ENCODE measurements at regions not wholly inside any gene's neighbourhood (a gene's known extent, or its start where the extent isn't known, plus 50 kb on each side); places are given as distances from the start of the nearest gene placed in this dataset.

GRCh38 chr11:131206671-131207070 lies 163.7 kb upstream of the NTM start:
- H3K27ac ChIP-seq (ENCODE audit: extremely low read depth, low read depth, low read length): no peak overlapping the region
- H3K9ac ChIP-seq (ENCODE audit: insufficient read depth in 1 of 2, low read depth in 2 of 2, low read length in 2 of 2): no peak overlapping the region
- WGBS (ENCODE audit: insufficient coverage, low coverage, missing lambda C conversion rate): 0% methylated on average over 3 of the region's 3 CpGs
- in situ Hi-C loops (cut with MboI): no loop called here
- no TSS peak for BruUV-seq (replicated peaks)
- H3K79me2 ChIP-seq (ENCODE audit: control insufficient read depth, insufficient read depth, low read length): no peaks in the 10 kb centered on the region
- no peaks in the 10 kb centered on the region for H3K4me1 ChIP-seq (replicated peaks in 1 of 2; ENCODE audit: control insufficient read depth in 2 of 2, insufficient read depth in 2 of 2, low read length in 2 of 2)
- ATAC-seq (no peak), FAIRE-seq (no peak), DNase-seq (ENCODE audit: extremely low read depth in 1 of 4, low spot score in 3 of 4) (no peak)
- H3K4me2 ChIP-seq (ENCODE audit: insufficient read depth, low read length): no peak overlapping the region
- intact Hi-C loops (cut with micrococcal nuclease): no loop called here
- no peak overlapping the region for H2AFZ ChIP-seq (ENCODE audit: low read depth, low read length)
- H3K4me3 ChIP-seq: no peak overlapping the region
- ChIA-PET POLR2A (no interaction called here), CTCF (ENCODE audit: low intra/inter-chr PET ratio) (no interaction called here)
- no peaks in the 10 kb centered on the region for H3K27me3 ChIP-seq (ENCODE audit: control insufficient read depth in 2 of 2, insufficient read depth in 2 of 2, low read length in 2 of 2)
- H3K36me3 ChIP-seq (ENCODE audit: control insufficient read depth, insufficient read depth, low read length): no peaks in the 10 kb centered on the region
- TF ChIP-seq IRF9 (tag; IDR thresholded peaks at IDR 0.05): no peak
- no peak for TF ChIP-seq KHSRP (IDR thresholded peaks at IDR 0.05)
- no peak for TF ChIP-seq ZNF695 (CRISPR knock-in tag; IDR thresholded peaks at IDR 0.05)
- TF ChIP-seq NR2C2 (CRISPR knock-in tag; IDR thresholded peaks at IDR 0.05): no peak
- TF ChIP-seq NR2C2 (tag; IDR thresholded peaks at IDR 0.05): no peak
- TF ChIP-seq MAZ (CRISPR knock-in tag; conservative IDR thresholded peaks at IDR 0.05 in 1 of 2, IDR thresholded peaks at IDR 0.05 in 1 of 2): no peak
- no peaks in the 10 kb centered on the region for H4K20me1 ChIP-seq (replicated peaks; ENCODE audit: control insufficient read depth, insufficient read depth, low read length)
- no peaks in the 10 kb centered on the region for H3K9me1 ChIP-seq (ENCODE audit: control insufficient read depth, insufficient read depth, low read length)
- H3K9me3 ChIP-seq (replicated peaks; ENCODE audit: control insufficient read depth, insufficient read depth, low read depth, low read length): no peaks in the 10 kb centered on the region

GRCh38 chr11:131207901-131208300 lies 162.5 kb upstream of the NTM start:
- no TSS peak for BruUV-seq (replicated peaks)
- 1% methylated on average over 6 of the region's 6 CpGs for WGBS (ENCODE audit: insufficient coverage, low coverage, missing lambda C conversion rate)
- no peak overlapping the region for H3K27ac ChIP-seq (ENCODE audit: extremely low read depth, low read depth, low read length)
- no peaks in the 10 kb centered on the region for H3K9me3 ChIP-seq (replicated peaks; ENCODE audit: control insufficient read depth, insufficient read depth, low read depth, low read length)
- ATAC-seq: no peak
- no peaks in the 10 kb centered on the region for H3K9me1 ChIP-seq (ENCODE audit: control insufficient read depth, insufficient read depth, low read length)
- H3K4me3 ChIP-seq: no peak overlapping the region
- no peak for FAIRE-seq
- in situ Hi-C loops (cut with MboI) (no loop called here), intact Hi-C loops (cut with micrococcal nuclease) (no loop called here)
- no peak overlapping the region for H3K4me2 ChIP-seq (ENCODE audit: insufficient read depth, low read length)
- CTCF ChIA-PET (ENCODE audit: low intra/inter-chr PET ratio): no interaction called here
- H4K20me1 ChIP-seq (replicated peaks; ENCODE audit: control insufficient read depth, insufficient read depth, low read length): no peaks in the 10 kb centered on the region
- H3K79me2 ChIP-seq (ENCODE audit: control insufficient read depth, insufficient read depth, low read length): no peaks in the 10 kb centered on the region
- H2AFZ ChIP-seq (ENCODE audit: low read depth, low read length): no peak overlapping the region
- POLR2A ChIA-PET: no interaction called here
- H3K27me3 ChIP-seq (ENCODE audit: control insufficient read depth in 2 of 2, insufficient read depth in 2 of 2, low read length in 2 of 2): no peaks in the 10 kb centered on the region
- no peak for DNase-seq (ENCODE audit: extremely low read depth in 1 of 4, low spot score in 3 of 4)
- H3K4me1 ChIP-seq (replicated peaks in 1 of 2; ENCODE audit: control insufficient read depth in 2 of 2, insufficient read depth in 2 of 2, low read length in 2 of 2): no peaks in the 10 kb centered on the region
- H3K36me3 ChIP-seq (ENCODE audit: control insufficient read depth, insufficient read depth, low read length): no peaks in the 10 kb centered on the region
- no peak overlapping the region for H3K9ac ChIP-seq (ENCODE audit: insufficient read depth in 1 of 2, low read depth in 2 of 2, low read length in 2 of 2)
- TF ChIP-seq HIVEP1 (CRISPR knock-in tag; IDR thresholded peaks at IDR 0.05) (no peak), TFE3 (CRISPR knock-in tag; IDR thresholded peaks at IDR 0.05) (no peak), EP300 (IDR thresholded peaks at IDR 0.05; ENCODE audit: low read length) (no peak), FOXK2 (conservative IDR thresholded peaks at IDR 0.05 in 1 of 2, IDR thresholded peaks at IDR 0.05 in 1 of 2; ENCODE audit: low read depth in 2 of 2) (no peak), CHCHD3 (CRISPR knock-in tag; IDR thresholded peaks at IDR 0.05) (no peak), GABPB2 (CRISPR knock-in tag; conservative IDR thresholded peaks at IDR 0.05) (no peak), ZNF217 (CRISPR knock-in tag; IDR thresholded peaks at IDR 0.05) (no peak), RBM14 (IDR thresholded peaks at IDR 0.05; ENCODE audit: borderline replicate concordance, insufficient read depth, low read depth, low read length) (no peak), FOXK1 (CRISPR knock-in tag; IDR thresholded peaks at IDR 0.05; ENCODE audit: borderline replicate concordance) (no peak), ZBTB1 (CRISPR knock-in tag; IDR thresholded peaks at IDR 0.05; ENCODE audit: borderline replicate concordance, low read depth) (no peak), ZNF184 (CRISPR knock-in tag; IDR thresholded peaks at IDR 0.05) (no peak)

Data from K562 (cell line).